GM12878 (cell line): ENCODE measurements at regions not wholly inside any gene's neighbourhood (a gene's known extent, or its start where the extent isn't known, plus 50 kb on each side); places are given as distances from the start of the nearest gene placed in this dataset.

Source experiments
- ATAC-seq: fragments of 200-7000 bp; cut with Tn5 transposase; 3 replicates; pipeline ENCODE4 v1.9.1; 2020; ENCODE audit warnings: mild to moderate bottlenecking, moderate library complexity
- BruUV-seq: library from RNA; stranded (reverse); fragments of 400-500 nt; replicated peaks from 2 replicates; lab custom pipeline; 2021; lab: Mats Ljungman, UMichigan
- CTCF ChIA-PET: fragments of 300-600 bp; sonication (Branson Sonifier 250); formaldehyde crosslinking; extraction: SDS; loops from one replicate; lab custom pipeline; 2021; ENCODE audit warnings: inconsistent platforms; lab: Yijun Ruan, JAX
- POLR2A ChIA-PET: fragments of 350-600 bp; formaldehyde crosslinking; extraction: SDS; loops from one replicate; lab custom pipeline; 2021; ENCODE audit warnings: inconsistent platforms; lab: Charles Lee
- RAD21 ChIA-PET: fragments of 300-600 bp; sonication (Branson Sonifier 250); formaldehyde crosslinking; loops from one replicate; lab custom pipeline; 2023; ENCODE audit warnings: antibody characterized with exemption; ENCODE audit not compliant: unreplicated experiment; lab: Charles Lee
- SMC1A ChIA-PET: fragments of 300-600 bp; sonication (Branson Sonifier 250); formaldehyde crosslinking; loops from one replicate; lab custom pipeline; 2023; ENCODE audit not compliant: unreplicated experiment, uncharacterized antibody; lab: Charles Lee
- DNase-seq: peaks from one replicate; pipeline ENCODE4 v3.0.0-alpha.2; 2011; ENCODE audit warnings: low read depth, low spot score
- FAIRE-seq: peaks from 3 replicates; lab custom pipeline; 2011; peaks lifted over from hg19 to GRCh38; lab: Jason Lieb, UNC
- H2AFZ ChIP-seq: 2 replicates; pipeline ENCODE4 v1.6.0; 2011; ENCODE audit warnings: low read depth, low read length, control low read depth; ENCODE audit not compliant: control insufficient read depth
- H3K27ac ChIP-seq: 2 replicates; pipeline ENCODE4 v1.5.1; 2011; ENCODE audit warnings: control low read depth; ENCODE audit not compliant: control insufficient read depth, insufficient read depth
- H3K27me3 ChIP-seq, 2 experiments: replicated peaks in 1 of 2; 2 replicates each; pipeline versions ENCODE4 v1.6.0 to v1.6.1; 2011; ENCODE audit warnings: low read length in 1 of 2; ENCODE audit not compliant: control insufficient read depth in 2 of 2, insufficient read depth in 2 of 2
- H3K36me3 ChIP-seq, 2 experiments: 2 replicates each; pipeline ENCODE4 v1.5.1; 2011; ENCODE audit warnings: low read length in 1 of 2; ENCODE audit not compliant: control insufficient read depth in 2 of 2, insufficient read depth in 2 of 2
- H3K4me1 ChIP-seq: 2 replicates; pipeline ENCODE4 v1.6.1; 2011; ENCODE audit warnings: mild to moderate bottlenecking, low read length, moderate library complexity, mixed read lengths; ENCODE audit not compliant: control insufficient read depth, insufficient read depth
- H3K4me2 ChIP-seq: 2 replicates; pipeline ENCODE4 v1.6.0; 2011; ENCODE audit warnings: control low read depth; ENCODE audit not compliant: control insufficient read depth, insufficient read depth
- H3K4me3 ChIP-seq: fragments of 200-600 bp; sonication (generic); 2 replicates; pipeline ENCODE4 v1.5.1; 2016
- H3K79me2 ChIP-seq: 2 replicates; pipeline ENCODE4 v1.6.0; 2011; ENCODE audit warnings: low read length; ENCODE audit not compliant: control insufficient read depth, insufficient read depth
- H3K9ac ChIP-seq: 2 replicates; pipeline ENCODE4 v1.8.0; 2011; ENCODE audit warnings: low read length, control low read depth, mixed read lengths; ENCODE audit not compliant: control insufficient read depth, insufficient read depth
- H3K9me3 ChIP-seq: replicated peaks from 3 replicates; pipeline ENCODE4 v1.5.1; 2011; ENCODE audit warnings: mild to moderate bottlenecking, low read length; ENCODE audit not compliant: control insufficient read depth, insufficient read depth
- H4K20me1 ChIP-seq: 2 replicates; pipeline ENCODE4 v1.6.0; 2011; ENCODE audit not compliant: control insufficient read depth, insufficient read depth
- BMI1 ChIP-seq: fragments of 450-650 bp; IDR thresholded peaks from 2 replicates; pipeline ENCODE4 v1.6.1; 2016; ENCODE audit warnings: mild to moderate bottlenecking, moderate library complexity, borderline replicate concordance
- MEF2B ChIP-seq: fragments of 450-650 bp; IDR thresholded peaks from 2 replicates; pipeline ENCODE4 v1.6.1; 2018; ENCODE audit warnings: mild to moderate bottlenecking, moderate library complexity; ENCODE audit not compliant: partially characterized antibody, poor library complexity, severe bottlenecking
- MYC ChIP-seq: IDR thresholded peaks from 2 replicates; pipeline ENCODE4 v1.6.1; 2011; ENCODE audit warnings: mild to moderate bottlenecking, low read length, moderate library complexity, inconsistent platforms; ENCODE audit not compliant: insufficient read depth, insufficient replicate concordance, insufficient read length, severe bottlenecking
- NFYA ChIP-seq: IDR thresholded peaks from 2 replicates; pipeline ENCODE4 v1.6.1; 2011; ENCODE audit warnings: low read depth, mild to moderate bottlenecking, low read length, improper control_type of control experiment, borderline replicate concordance
- PAX5 ChIP-seq: IDR thresholded peaks from 2 replicates; pipeline ENCODE4 v1.6.1; 2011; ENCODE audit warnings: low read depth, low read length, borderline replicate concordance
- PAX8 ChIP-seq: fragments of 450-650 bp; IDR thresholded peaks from 2 replicates; pipeline ENCODE4 v1.6.1; 2017; ENCODE audit warnings: mild to moderate bottlenecking, moderate library complexity
- RUNX3 ChIP-seq: IDR thresholded peaks from 2 replicates; pipeline ENCODE4 v1.6.1; 2012; ENCODE audit warnings: low read length, inconsistent platforms
- SREBF2 ChIP-seq: IDR thresholded peaks from 2 replicates; pipeline ENCODE4 v1.6.1; 2012; ENCODE audit warnings: mild to moderate bottlenecking, low read length
- TCF3 ChIP-seq: IDR thresholded peaks from 2 replicates; pipeline ENCODE4 v1.6.1; 2012; ENCODE audit warnings: low read depth, mild to moderate bottlenecking, low read length, borderline replicate concordance; ENCODE audit not compliant: insufficient read depth
- ZNF217 ChIP-seq: fragments of 450-650 bp; IDR thresholded peaks from 2 replicates; pipeline ENCODE4 v1.6.1; 2017; ENCODE audit warnings: antibody characterized with exemption, mild to moderate bottlenecking
- WGBS: methylation state at CpG from one replicate; pipeline ENCODE4 v1.1.6; 2016; ENCODE audit warnings: low lambda C conversion rate; ENCODE audit not compliant: insufficient replicate concordance, insufficient coverage; ENCODE audit errors: missing lambda C conversion rate; 5-methylcytosine and 5-hydroxymethylcytosine counted together
- in situ Hi-C: fragments of 300-500 bp; cut with MboI; formaldehyde crosslinking; loops from 9 replicates; pipeline ENCODE4 v1.14.3; 2018; ENCODE audit warnings: mixed read lengths
- intact Hi-C: fragments of 100-400 bp; cut with micrococcal nuclease; formaldehyde crosslinking; loops from one replicate; pipeline ENCODE4 v1.14.2; 2022; ENCODE audit not compliant: unreplicated experiment
- TF ChIP-seq, protein P1 (sequence below): IDR thresholded peaks from 2 replicates; pipeline ENCODE4 v1.6.1; 2011; ENCODE audit warnings: borderline replicate concordance, low read depth, mild to moderate bottlenecking, moderate library complexity, mixed read lengths, low read length; ENCODE audit not compliant: insufficient read depth; ENCODE audit errors: extremely low read length
- TF ChIP-seq, protein P2 (sequence below): IDR thresholded peaks from 2 replicates; pipeline ENCODE4 v1.6.1; 2011; ENCODE audit warnings: low read depth, low read length, improper control_type of control experiment, borderline replicate concordance
- TF ChIP-seq, protein P3 (sequence below): fragments of 150-350 bp; IDR thresholded peaks from 2 replicates; pipeline ENCODE4 v1.6.1; 2016; ENCODE audit warnings: low read depth, low read length

DNA sequence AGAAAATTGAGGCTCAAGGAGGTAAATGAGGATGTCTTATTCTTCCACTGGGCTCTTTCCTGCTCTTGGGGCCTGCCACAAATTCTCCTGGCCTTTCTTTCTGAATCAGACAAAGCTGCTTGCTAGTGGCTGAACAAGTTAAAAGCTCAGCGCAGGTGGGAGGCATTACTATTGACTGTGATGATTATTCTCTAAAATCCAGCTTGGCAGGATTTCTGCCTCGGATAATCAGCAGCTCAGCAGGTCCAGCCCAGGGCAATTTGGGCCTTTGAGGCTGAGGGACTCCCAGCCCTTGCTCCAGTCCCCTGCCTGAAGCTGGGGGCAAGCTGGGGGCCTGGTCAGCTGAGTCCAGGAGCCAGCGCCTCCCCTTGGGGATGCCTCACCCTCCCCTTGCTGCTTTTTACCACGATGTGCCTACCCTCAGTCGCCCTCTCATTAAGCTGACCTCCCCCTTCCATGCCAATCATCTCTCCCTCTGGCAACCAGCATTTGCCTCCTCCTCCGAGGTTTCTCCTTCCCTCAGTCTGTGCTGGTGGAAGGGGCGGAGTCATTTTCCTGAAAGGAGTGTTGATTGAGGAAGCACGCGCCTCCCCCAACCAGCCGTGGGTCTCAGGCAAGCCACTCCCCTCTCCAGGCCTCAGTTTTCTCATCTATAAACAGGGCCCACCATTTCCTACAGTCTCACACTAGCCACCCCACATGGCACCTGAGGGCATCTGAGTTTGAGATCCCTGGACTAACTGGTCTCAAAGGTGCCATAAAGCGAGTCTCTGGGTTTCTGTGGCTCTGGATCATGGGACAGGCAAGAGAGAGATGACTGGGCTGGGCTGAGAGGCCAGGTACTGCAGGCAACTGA is 60.6 kb upstream of the PRDM11 start (continued):
- TF ChIP-seq BMI1 (no peak), NFYA (no peak), RUNX3 (no peak), PAX5 (no peak), SREBF2 (no peak), MYC (no peak), ZNF217 (no peak)
- TF ChIP-seq, protein P1, sequence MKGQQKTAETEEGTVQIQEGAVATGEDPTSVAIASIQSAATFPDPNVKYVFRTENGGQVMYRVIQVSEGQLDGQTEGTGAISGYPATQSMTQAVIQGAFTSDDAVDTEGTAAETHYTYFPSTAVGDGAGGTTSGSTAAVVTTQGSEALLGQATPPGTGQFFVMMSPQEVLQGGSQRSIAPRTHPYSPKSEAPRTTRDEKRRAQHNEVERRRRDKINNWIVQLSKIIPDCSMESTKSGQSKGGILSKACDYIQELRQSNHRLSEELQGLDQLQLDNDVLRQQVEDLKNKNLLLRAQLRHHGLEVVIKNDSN: no peak

DNA sequence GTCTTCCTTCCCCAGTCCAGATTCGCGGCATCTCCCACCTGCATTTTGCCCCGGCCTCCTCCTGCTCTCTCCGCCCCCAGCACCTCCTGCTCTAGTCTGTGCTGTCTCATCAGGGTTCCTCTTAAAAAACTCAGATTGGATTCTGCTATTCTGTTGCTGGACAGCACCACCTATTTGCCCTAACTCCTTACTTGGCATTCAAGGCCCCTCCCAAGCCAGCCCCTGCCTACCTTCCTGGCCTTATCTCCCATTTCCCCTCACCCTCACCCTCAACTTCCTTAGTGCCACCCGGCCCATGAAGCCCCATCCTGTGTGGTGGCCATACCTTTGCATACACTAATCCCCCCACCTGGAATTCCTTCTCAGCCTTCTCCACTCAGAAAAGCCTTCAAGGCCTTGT is 59.9 kb upstream of the PRDM11 start:
- Histone ChIP-seq H3K4me3 (no peak overlapping the region), H3K4me1 (peaks cover 3% of the 10 kb centered on the region; the same call in 1 of the 2 replicates), H3K27me3 (peaks cover 0 to 2% of the 10 kb centered on the region in 2 experiments; a peak in 3 of 4 replicates), H3K36me3 (no peaks in the 10 kb centered on the region), H4K20me1 (no peaks in the 10 kb centered on the region), H3K79me2 (no peaks in the 10 kb centered on the region), H3K9ac (no peak overlapping the region), H2AFZ (no peak overlapping the region), H3K9me3 (no peaks in the 10 kb centered on the region), H3K27ac (no peak overlapping the region), H3K4me2 (no peak overlapping the region)
- DNase-seq (no peak), FAIRE-seq (no peak), ATAC-seq (no peak)
- in situ Hi-C loops (no loop called here), intact Hi-C loops (no loop called here)
- ChIA-PET RAD21 (no interaction called here), SMC1A (no interaction called here), CTCF (no interaction called here), POLR2A (no interaction called here)
- 13% methylated on average over 5 of the region's 5 CpGs for WGBS
- BruUV-seq: no TSS peak
- TF ChIP-seq, protein P2, sequence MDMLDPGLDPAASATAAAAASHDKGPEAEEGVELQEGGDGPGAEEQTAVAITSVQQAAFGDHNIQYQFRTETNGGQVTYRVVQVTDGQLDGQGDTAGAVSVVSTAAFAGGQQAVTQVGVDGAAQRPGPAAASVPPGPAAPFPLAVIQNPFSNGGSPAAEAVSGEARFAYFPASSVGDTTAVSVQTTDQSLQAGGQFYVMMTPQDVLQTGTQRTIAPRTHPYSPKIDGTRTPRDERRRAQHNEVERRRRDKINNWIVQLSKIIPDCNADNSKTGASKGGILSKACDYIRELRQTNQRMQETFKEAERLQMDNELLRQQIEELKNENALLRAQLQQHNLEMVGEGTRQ: no peak
- TF ChIP-seq MEF2B (no peak), PAX8 (no peak), TCF3 (no peak)
- TF ChIP-seq, protein P3, sequence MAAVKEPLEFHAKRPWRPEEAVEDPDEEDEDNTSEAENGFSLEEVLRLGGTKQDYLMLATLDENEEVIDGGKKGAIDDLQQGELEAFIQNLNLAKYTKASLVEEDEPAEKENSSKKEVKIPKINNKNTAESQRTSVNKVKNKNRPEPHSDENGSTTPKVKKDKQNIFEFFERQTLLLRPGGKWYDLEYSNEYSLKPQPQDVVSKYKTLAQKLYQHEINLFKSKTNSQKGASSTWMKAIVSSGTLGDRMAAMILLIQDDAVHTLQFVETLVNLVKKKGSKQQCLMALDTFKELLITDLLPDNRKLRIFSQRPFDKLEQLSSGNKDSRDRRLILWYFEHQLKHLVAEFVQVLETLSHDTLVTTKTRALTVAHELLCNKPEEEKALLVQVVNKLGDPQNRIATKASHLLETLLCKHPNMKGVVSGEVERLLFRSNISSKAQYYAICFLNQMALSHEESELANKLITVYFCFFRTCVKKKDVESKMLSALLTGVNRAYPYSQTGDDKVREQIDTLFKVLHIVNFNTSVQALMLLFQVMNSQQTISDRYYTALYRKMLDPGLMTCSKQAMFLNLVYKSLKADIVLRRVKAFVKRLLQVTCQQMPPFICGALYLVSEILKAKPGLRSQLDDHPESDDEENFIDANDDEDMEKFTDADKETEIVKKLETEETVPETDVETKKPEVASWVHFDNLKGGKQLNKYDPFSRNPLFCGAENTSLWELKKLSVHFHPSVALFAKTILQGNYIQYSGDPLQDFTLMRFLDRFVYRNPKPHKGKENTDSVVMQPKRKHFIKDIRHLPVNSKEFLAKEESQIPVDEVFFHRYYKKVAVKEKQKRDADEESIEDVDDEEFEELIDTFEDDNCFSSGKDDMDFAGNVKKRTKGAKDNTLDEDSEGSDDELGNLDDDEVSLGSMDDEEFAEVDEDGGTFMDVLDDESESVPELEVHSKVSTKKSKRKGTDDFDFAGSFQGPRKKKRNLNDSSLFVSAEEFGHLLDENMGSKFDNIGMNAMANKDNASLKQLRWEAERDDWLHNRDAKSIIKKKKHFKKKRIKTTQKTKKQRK: no peak
